SU-DHL-6 (cell line): ENCODE measurements at regions not wholly inside any gene's neighbourhood (a gene's known extent, or its start where the extent isn't known, plus 50 kb on each side); places are given as distances from the start of the nearest gene placed in this dataset.

ENCODE experiments used
- EZH2phosphoT487 ChIP-seq: fragments of 200-600 bp; sonication (generic), shearing (Covaris generic); conservative IDR thresholded peaks from 2 replicates; pipeline ENCODE4 v1.6.1; 2018; ENCODE audit warnings: mild to moderate bottlenecking, antibody characterized with exemption, low read length, moderate library complexity, mixed read lengths
- TF ChIP-seq, protein P1 (sequence below): fragments of 200-600 bp; sonication (generic); IDR thresholded peaks from one replicate; pipeline ENCODE4 v1.5.1; 2017; ENCODE audit warnings: antibody characterized with exemption, mild to moderate bottlenecking, low read length, moderate library complexity; ENCODE audit not compliant: insufficient read depth, poor library complexity, severe bottlenecking

DNA sequence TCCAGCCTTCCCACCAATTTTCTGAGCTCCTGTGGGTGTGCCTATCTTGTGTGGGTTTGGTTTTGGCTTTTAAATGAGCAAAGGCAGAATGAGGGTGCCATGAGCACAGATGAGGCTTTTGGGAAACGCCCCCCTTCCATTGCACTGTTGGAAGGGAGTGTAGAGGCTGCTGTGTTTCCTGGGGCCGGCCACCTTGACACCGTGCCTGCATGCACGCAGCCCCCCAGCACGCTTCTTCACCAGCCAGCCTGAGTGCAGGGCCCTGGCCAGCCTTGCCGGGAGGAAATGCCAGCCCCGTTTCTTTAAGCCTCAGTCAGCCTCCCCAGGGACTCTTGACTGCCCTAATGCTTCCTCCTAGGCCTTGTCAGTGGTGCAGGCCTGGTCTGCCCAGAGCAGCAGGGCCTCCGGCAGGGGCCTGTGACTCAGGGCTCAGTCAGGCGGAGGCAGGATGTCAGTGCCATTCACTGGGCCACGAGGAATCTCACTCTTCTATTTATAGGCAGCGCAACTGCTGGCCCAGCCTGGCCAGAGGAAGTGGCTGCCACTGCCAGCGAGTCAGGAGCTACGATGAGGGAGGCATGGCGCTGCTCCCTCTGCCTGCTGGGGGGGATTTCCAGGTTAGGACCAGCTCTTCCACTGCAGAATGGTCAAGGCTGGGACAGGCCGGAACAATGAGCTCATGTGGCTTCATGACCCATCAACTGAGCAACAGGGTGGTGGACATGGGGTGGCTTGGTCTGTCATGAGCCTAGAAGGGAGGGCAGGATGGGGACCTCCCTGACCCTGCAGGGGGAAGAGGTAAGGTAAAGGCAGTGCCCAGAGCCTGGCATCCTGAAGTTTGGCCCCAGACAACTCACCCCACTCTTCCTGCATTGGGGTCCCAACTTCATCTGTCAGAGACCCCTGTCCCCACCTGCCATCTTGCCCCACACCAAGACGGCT is 205.2 kb downstream of the RAB11FIP4 start:
- TF ChIP-seq, protein P1, sequence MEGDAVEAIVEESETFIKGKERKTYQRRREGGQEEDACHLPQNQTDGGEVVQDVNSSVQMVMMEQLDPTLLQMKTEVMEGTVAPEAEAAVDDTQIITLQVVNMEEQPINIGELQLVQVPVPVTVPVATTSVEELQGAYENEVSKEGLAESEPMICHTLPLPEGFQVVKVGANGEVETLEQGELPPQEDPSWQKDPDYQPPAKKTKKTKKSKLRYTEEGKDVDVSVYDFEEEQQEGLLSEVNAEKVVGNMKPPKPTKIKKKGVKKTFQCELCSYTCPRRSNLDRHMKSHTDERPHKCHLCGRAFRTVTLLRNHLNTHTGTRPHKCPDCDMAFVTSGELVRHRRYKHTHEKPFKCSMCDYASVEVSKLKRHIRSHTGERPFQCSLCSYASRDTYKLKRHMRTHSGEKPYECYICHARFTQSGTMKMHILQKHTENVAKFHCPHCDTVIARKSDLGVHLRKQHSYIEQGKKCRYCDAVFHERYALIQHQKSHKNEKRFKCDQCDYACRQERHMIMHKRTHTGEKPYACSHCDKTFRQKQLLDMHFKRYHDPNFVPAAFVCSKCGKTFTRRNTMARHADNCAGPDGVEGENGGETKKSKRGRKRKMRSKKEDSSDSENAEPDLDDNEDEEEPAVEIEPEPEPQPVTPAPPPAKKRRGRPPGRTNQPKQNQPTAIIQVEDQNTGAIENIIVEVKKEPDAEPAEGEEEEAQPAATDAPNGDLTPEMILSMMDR: no peak
- TF ChIP-seq EZH2phosphoT487: no peak
